ENCODE measurements at regions not wholly inside any gene's neighbourhood (a gene's known extent, or its start where the extent isn't known, plus 50 kb on each side); places are given as distances from the start of the nearest gene placed in this dataset.

- intact Hi-C loops (cut with micrococcal nuclease), result no loop called here
Observed at GRCh38 chr14:95404583-95404982, 84.9 kb upstream of the CLMN start.

More at GRCh38 chr14:95404583-95404982, 84.9 kb upstream of the CLMN start:
- DNase-seq (ENCODE audit: low read depth, low spot score) (no peak), ATAC-seq (no peak)
- peaks cover 6% of the 10 kb centered on the region; the same call in 1 of the 2 replicates for H3K27me3 ChIP-seq (ENCODE audit: insufficient read depth, low read length)
- H3K4me1 ChIP-seq (ENCODE audit: control insufficient read depth in 1 of 2, insufficient read depth in 2 of 2, low read length in 2 of 2), result no peaks in the 10 kb centered on the region
- no peak for TF ChIP-seq JUND (IDR thresholded peaks at IDR 0.05)
- TF ChIP-seq RAD21 (IDR thresholded peaks at IDR 0.05; ENCODE audit: low read depth), result no peak
- TF ChIP-seq POLR2A (IDR thresholded peaks at IDR 0.05; ENCODE audit: borderline replicate concordance, extremely low read depth, insufficient read depth, insufficient read length), result no peak
- TF ChIP-seq MAX (IDR thresholded peaks at IDR 0.05), result no peak
- TF ChIP-seq YY1 (IDR thresholded peaks at IDR 0.05; ENCODE audit: extremely low read depth, insufficient replicate concordance, low read depth, low read length), result no peak
- no peak for TF ChIP-seq CEBPB (IDR thresholded peaks at IDR 0.05; ENCODE audit: low read depth)
- TF ChIP-seq SRF (IDR thresholded peaks at IDR 0.05; ENCODE audit: low read depth), result no peak
- TF ChIP-seq EZH2phosphoT487 (IDR thresholded peaks at IDR 0.05; ENCODE audit: borderline replicate concordance), result no peak
- no peak for TF ChIP-seq ZNF274 (IDR thresholded peaks at IDR 0.05; ENCODE audit: low read depth, low read length)
- TF ChIP-seq ATF3 (IDR thresholded peaks at IDR 0.05), result no peak
- no peak for TF ChIP-seq FOSL1 (IDR thresholded peaks at IDR 0.05; ENCODE audit: low read depth)
- no peak for TF ChIP-seq POLR2AphosphoS5 (IDR thresholded peaks at IDR 0.05; ENCODE audit: low read depth, low read length)
- TF ChIP-seq TCF7L2 (IDR thresholded peaks at IDR 0.05; ENCODE audit: borderline replicate concordance, extremely low read depth, insufficient read depth, insufficient read length), result no peak
- no peak for TF ChIP-seq ELF1 (IDR thresholded peaks at IDR 0.05; ENCODE audit: borderline replicate concordance, low read depth)
- no peak for TF ChIP-seq REST (IDR thresholded peaks at IDR 0.05; ENCODE audit: low read depth)
- H3K4me2 ChIP-seq (ENCODE audit: low read length), result no peak overlapping the region
- H4K20me1 ChIP-seq (ENCODE audit: insufficient read depth), result no peaks in the 10 kb centered on the region
- H3K27ac ChIP-seq (ENCODE audit: low read depth, low read length), result no peak overlapping the region
- H3K9me3 ChIP-seq (ENCODE audit: control insufficient read depth in 1 of 2, insufficient read depth in 1 of 2, low read depth in 1 of 2, low read length in 2 of 2), result no peaks in the 10 kb centered on the region
- no peak overlapping the region for H3K4me3 ChIP-seq (replicated peaks in 1 of 2; ENCODE audit: low read depth in 1 of 2, low read length in 2 of 2)
- H3K36me3 ChIP-seq (ENCODE audit: control insufficient read depth in 1 of 2, insufficient read depth in 2 of 2, low read length in 2 of 2), result no peaks in the 10 kb centered on the region
- no peak overlapping the region for H2AFZ ChIP-seq (ENCODE audit: low read depth, low read length, poor library complexity, severe bottlenecking)
- RAD21 ChIA-PET (ENCODE audit: low non-redundant PET in 1 of 2, low total read pairs in 2 of 2, uncharacterized antibody in 2 of 2, unreplicated experiment in 2 of 2), result no interaction called here
- no TSS peak for BruUV-seq (replicated peaks)
- CTCF ChIA-PET, result no interaction called here
- POLR2A ChIA-PET, result no interaction called here
- no peaks in the 10 kb centered on the region for H3K79me2 ChIP-seq (ENCODE audit: insufficient read depth, low read length)
- H3K9me2 ChIP-seq (ENCODE audit: insufficient read depth), result no peaks in the 10 kb centered on the region
- H3K9ac ChIP-seq (ENCODE audit: low read length), result no peak overlapping the region

All from HCT116 (cell line).